GM04504 (cell line): ENCODE measurements at regions not wholly inside any gene's neighbourhood (a gene's known extent, or its start where the extent isn't known, plus 50 kb on each side); places are given as distances from the start of the nearest gene placed in this dataset.
A peak's percentile ranks its signal among the peaks of the same experiment; 100 is the strongest.

Source experiments
- DNase-seq: peaks from one replicate; pipeline ENCODE4 v3.0.0-alpha.2; 2012; ENCODE audit warnings: low read depth

- no peak for DNase-seq
Observed at GRCh38 chr13:109397285-109397684, 389.1 kb downstream of the IRS2 start.

GRCh38 chr13:109396266-109396665 is 390.1 kb downstream of the IRS2 start:
- DNase-seq = no peak

DNA sequence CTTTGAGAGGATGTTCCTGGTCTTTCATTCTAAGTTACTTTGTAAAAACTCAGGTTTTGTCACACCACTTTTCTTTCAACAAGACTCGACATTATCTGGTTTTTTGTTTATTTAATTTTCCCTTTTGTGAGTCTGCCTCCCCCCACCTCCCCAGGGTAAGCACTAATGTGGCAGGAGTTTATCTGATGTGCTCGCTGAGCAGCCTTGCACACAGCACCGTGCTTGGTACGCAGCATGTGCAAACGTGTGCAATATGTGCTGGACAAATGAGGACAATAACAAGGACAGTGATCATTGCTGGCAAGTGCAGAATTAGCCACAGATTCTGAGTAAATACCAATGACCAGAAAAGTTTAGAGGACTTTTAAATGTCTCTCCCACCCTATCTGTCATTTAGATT is 391.4 kb downstream of the IRS2 start:
- no peak for DNase-seq

GRCh38 chr13:109394311-109394988 is 391.9 kb downstream of the IRS2 start:
- DNase-seq = no peak

DNA sequence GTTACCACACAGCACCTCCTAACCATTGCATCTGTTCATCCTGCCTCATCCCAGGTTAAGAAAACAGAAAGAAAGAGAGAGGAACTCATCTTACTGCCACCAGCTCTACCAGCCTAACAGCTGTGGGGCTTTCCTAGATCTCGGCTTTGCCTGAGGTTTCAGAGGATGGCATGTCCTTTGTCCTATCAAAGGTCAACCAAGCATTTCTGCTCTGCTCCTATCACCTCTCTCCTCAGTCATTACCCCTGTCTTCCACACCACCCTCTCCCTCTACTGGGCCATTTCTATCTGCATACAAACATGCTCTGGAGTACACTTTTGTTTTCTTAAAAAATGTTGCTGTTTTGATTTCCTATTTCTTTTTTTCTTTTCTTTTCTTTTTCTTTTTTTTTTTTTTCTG is 393.3 kb downstream of the IRS2 start:
- no peak for DNase-seq

GRCh38 chr13:109390391-109390790 is 396.0 kb downstream of the IRS2 start:
- no peak for DNase-seq

- DNase-seq = peak; percentile 65
Observed at GRCh38 chr13:109389892-109390345, 396.5 kb downstream of the IRS2 start.

- no peak for DNase-seq
Observed at GRCh38 chr13:109389456-109389855, 396.9 kb downstream of the IRS2 start.

DNA sequence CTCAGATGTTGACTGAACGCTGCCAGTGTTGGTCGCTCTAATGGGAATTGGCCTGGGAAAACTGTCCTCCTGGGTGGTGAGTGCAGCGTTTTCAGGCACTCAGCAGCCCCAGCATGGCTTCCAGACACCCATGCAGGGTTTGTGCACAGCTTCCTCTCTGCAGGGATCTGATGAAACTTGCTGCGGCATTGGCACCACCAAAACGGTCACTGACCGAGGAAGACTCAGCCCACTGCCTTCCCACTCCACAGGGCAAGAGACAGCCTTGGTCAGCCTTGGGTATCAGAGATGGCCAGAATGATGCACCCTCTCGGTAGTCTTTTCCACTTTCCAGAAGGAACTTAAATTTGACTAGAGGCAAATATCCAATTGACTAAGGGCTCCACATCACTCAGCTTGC is 398.9 kb downstream of the IRS2 start:
- no peak for DNase-seq

DNA sequence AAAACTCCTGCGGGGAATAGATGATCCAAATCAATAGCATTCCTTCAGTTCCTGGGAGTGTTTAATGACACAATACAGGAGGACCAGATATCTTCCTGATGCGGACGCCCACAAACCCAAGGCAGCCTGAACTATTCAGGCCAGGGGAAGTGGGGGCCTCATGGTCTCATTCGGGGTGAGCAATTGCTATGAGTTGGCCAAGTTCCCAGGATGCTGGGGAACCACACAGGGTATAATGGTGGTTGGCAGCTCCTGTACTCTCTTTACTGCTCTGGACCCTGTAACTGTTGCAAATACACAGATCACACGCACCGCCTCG is 401.2 kb downstream of the IRS2 start:
- DNase-seq = no peak

DNA sequence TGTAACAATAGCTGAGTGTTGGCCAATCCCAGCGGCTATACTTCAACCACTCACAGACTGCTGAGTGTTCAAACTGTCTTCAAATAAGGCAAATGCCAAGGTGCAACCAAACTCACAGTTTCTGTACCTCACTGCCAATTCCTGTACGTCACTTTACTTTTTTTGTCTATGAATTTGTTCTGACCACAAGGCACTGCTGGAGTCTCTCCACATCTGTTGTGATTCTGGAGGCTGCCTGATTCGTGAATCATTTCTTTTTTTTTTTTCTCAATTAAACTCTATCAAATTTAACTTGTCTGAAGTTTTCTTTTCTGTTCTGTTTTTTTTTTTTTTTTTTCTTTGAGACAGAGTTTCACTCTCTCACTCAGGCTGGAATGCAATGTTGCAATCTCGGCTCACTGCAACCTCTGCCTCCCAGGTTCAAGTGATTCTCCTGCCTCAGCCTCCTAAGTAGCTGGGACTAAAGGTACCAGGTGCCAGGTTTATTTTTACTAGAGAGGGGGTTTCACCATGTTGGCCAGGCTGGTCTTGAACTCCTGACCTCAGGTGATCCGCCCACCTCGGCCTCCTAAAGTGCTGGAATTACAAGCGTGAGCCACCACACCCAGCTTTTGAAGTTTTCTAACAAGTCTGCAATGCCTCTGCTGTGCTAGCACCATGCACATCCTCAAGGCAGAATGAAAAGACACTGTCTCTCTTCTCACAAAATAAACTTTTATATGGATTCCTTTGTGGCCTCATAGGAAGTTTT is 401.7 kb downstream of the IRS2 start:
- peak; percentile 84 for DNase-seq

GRCh38 chr13:109383683-109384082 is 402.7 kb downstream of the IRS2 start:
- DNase-seq = no peak

- peak; percentile 70 for DNase-seq
Observed at GRCh38 chr13:109381546-109382180, 404.7 kb downstream of the IRS2 start.

- DNase-seq = no peak
Observed at GRCh38 chr13:109380457-109380856, 405.9 kb downstream of the IRS2 start.

DNA sequence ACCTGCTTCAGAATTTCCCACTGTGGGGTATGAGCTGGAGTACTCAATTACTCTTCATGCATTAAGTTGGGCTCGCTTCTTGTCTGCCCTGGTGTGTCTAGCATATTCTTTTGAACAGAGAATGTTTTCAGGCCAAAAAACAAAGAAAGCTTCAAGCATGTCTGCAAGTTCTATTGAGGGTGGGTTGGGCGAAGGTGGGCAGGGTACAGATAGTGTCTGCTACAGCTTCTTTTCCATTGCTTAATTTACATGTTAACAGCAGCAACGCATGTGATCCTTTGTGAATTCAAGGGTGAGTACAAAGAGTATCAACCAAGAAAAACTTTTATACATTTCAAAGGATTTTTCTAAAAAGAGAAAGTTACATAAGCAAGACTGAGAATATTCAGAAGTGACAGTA is 406.5 kb downstream of the IRS2 start:
- no peak for DNase-seq

DNA sequence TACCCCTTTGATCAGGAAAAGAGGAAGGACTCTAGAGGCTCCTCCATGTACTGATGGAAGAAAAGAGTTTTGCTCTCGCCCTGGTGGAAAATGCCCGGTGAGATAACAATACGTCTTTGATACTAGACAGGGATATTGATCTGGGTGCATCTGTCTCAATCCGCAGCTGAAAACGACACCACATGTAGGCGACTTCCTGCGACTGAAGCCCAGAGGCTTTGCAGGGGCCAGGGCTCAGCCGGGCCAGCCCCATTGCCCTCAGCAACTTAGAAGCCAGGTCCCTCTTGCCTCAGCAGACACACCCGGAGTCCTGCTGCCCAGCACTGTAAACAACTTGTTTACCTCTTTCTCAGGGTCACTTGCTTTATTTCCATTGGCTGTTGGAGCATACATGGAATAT is 409.4 kb downstream of the IRS2 start:
- no peak for DNase-seq

DNA sequence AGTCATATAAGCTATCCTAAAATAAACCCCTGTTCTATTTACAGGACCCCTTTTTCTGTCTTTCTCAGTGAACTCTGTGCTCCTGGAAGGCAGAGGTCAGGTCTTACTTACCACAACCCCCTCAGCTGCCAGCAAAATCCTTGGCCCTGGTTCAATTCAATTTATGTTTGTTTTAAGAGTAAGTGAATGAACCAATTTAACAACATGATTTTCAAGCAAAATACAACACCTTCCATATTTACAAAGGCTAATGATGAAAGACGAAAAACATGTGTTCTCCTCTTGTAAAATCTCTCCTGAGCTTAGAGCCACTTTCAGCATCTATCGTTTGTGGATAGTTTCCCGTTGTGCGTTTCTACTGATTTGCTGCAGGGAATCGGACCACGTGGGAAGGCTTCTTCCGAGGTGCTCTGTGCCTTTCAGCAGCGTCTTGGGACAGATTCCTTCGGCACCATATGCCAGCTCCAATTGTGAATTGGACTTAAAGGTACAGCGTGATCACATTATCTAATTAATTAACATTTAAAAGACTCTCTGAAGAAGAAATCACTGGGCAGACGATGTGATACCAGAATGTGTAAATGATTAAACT is 411.7 kb downstream of the IRS2 start:
- no peak for DNase-seq

GRCh38 chr13:109372666-109373065 is 413.7 kb downstream of the IRS2 start:
- DNase-seq = no peak

GRCh38 chr13:109371066-109371465 is 415.3 kb downstream of the IRS2 start:
- DNase-seq = no peak

DNA sequence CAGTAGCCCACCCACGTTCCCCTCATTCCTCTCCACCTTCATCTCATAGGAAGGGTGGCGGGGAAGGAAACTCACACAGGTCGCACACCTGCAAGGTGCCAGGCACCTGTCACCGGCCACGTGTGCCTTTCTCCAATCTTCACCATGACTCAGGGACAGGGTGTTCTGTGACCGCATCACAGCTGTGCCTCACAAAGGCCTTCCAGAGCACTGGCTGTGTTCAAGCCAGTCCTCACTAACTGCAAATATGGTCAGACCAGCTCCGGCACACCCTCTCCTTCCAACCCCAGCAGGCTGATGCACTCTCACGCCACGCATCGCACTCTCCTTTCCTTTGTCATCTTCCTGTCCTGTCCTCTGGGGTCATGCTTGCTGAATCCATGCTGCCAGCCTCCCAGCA is 415.9 kb downstream of the IRS2 start:
- no peak for DNase-seq

DNA sequence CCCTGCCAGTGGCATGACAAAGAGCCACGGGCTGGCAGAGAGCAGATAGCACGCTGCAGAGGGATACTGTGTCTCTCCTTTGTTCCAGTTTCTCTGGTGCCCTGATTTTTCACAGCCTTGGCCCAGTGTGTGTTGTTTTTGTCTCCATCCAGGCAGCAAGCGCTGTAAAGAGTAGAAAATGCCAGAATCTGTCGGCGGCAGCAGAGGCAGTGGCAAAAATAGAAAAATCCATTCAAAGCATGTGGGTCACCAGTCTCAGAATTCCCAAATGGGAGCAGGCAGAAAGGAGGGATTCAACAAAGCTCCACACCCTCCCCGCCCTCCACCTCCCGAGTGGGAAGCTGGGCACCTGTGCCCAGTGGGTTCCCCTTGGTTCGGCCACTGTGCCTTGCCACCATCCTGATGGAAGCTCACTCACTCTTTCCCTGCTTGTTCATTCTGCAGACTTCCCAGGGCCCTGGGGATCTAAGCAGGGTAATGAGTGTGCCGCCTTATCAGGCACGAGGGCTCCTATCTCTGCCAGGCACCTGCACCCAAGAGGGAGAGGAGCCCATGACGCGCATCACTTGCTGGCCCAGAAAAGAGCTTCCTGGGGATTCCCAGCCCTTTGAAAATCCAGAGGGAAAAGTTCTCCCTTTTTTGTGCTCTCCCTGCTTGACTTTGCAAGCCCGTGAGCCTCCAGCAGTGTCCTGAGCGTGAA is 416.9 kb downstream of the IRS2 start:
- DNase-seq = no peak

- DNase-seq = no peak
Observed at GRCh38 chr13:109368230-109368629, 418.2 kb downstream of the IRS2 start.
